ENCODE measurements at regions not wholly inside any gene's neighbourhood (a gene's known extent, or its start where the extent isn't known, plus 50 kb on each side); places are given as distances from the start of the nearest gene placed in this dataset.

- in situ Hi-C loops (cut with MboI) (no loop called here), intact Hi-C loops (cut with micrococcal nuclease) (no loop called here)
- Histone ChIP-seq H3K27ac (ENCODE audit: extremely low read depth, low read depth, low read length) (no peak overlapping the region), H3K36me3 (ENCODE audit: control insufficient read depth, insufficient read depth, low read length) (no peaks in the 10 kb centered on the region), H3K9me3 (replicated peaks; ENCODE audit: control insufficient read depth, insufficient read depth, low read depth, low read length) (no peaks in the 10 kb centered on the region), H3K4me3 (no peak overlapping the region), H3K4me1 (replicated peaks in 1 of 2; ENCODE audit: control insufficient read depth in 2 of 2, insufficient read depth in 2 of 2, low read length in 2 of 2) (no peaks in the 10 kb centered on the region), H4K20me1 (replicated peaks; ENCODE audit: control insufficient read depth, insufficient read depth, low read length) (no peaks in the 10 kb centered on the region), H3K9ac (ENCODE audit: insufficient read depth in 1 of 2, low read depth in 2 of 2, low read length in 2 of 2) (no peak overlapping the region), H3K79me2 (ENCODE audit: control insufficient read depth, insufficient read depth, low read length) (no peaks in the 10 kb centered on the region), H3K4me2 (ENCODE audit: insufficient read depth, low read length) (no peak overlapping the region), H2AFZ (ENCODE audit: low read depth, low read length) (no peak overlapping the region), H3K27me3 (ENCODE audit: control insufficient read depth in 2 of 2, insufficient read depth in 2 of 2, low read length in 2 of 2) (no peaks in the 10 kb centered on the region), H3K9me1 (ENCODE audit: control insufficient read depth, insufficient read depth, low read length) (no peaks in the 10 kb centered on the region)
- FAIRE-seq (no peak), ATAC-seq (no peak), DNase-seq (ENCODE audit: extremely low read depth in 1 of 4, low spot score in 3 of 4) (no peak)
- BruUV-seq (replicated peaks) = no TSS peak
- ChIA-PET POLR2A (interaction anchor here (0.8 kb wide), 1 partner anchor 25 kb away, joined by 3 read pairs; no protein-coding TSS in a partner anchor), CTCF (ENCODE audit: low intra/inter-chr PET ratio) (no interaction called here)
- TF ChIP-seq TFE3 (CRISPR knock-in tag; IDR thresholded peaks at IDR 0.05) = no peak
- no peak for TF ChIP-seq ZNF589 (CRISPR knock-in tag; IDR thresholded peaks at IDR 0.05; ENCODE audit: low read depth)
- no peak for TF ChIP-seq BMI1 (IDR thresholded peaks at IDR 0.05; ENCODE audit: low read length)
- TF ChIP-seq ZNF76 (CRISPR knock-in tag; IDR thresholded peaks at IDR 0.05; ENCODE audit: borderline replicate concordance) = no peak
- TF ChIP-seq SIN3B (IDR thresholded peaks at IDR 0.05; ENCODE audit: low read depth) = no peak
- TF ChIP-seq MCM5 (IDR thresholded peaks at IDR 0.05; ENCODE audit: low read depth) = no peak
- TF ChIP-seq ZBTB1 (CRISPR knock-in tag; IDR thresholded peaks at IDR 0.05; ENCODE audit: borderline replicate concordance, low read depth) = no peak
- TF ChIP-seq ZNF175 (CRISPR knock-in tag; IDR thresholded peaks at IDR 0.05; ENCODE audit: low read depth) = no peak
- TF ChIP-seq FOXK2 (conservative IDR thresholded peaks at IDR 0.05 in 1 of 2, IDR thresholded peaks at IDR 0.05 in 1 of 2; ENCODE audit: low read depth in 2 of 2) = no peak
- no peak for TF ChIP-seq ZNF583 (CRISPR knock-in tag; IDR thresholded peaks at IDR 0.05)
- TF ChIP-seq, protein P1, sequence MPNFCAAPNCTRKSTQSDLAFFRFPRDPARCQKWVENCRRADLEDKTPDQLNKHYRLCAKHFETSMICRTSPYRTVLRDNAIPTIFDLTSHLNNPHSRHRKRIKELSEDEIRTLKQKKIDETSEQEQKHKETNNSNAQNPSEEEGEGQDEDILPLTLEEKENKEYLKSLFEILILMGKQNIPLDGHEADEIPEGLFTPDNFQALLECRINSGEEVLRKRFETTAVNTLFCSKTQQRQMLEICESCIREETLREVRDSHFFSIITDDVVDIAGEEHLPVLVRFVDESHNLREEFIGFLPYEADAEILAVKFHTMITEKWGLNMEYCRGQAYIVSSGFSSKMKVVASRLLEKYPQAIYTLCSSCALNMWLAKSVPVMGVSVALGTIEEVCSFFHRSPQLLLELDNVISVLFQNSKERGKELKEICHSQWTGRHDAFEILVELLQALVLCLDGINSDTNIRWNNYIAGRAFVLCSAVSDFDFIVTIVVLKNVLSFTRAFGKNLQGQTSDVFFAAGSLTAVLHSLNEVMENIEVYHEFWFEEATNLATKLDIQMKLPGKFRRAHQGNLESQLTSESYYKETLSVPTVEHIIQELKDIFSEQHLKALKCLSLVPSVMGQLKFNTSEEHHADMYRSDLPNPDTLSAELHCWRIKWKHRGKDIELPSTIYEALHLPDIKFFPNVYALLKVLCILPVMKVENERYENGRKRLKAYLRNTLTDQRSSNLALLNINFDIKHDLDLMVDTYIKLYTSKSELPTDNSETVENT (CRISPR knock-in tag; IDR thresholded peaks at IDR 0.05) = no peak
- no peak for TF ChIP-seq CTCFL (IDR thresholded peaks at IDR 0.05; ENCODE audit: borderline replicate concordance, insufficient read depth, low read depth, low read length, poor library complexity, severe bottlenecking)
- TF ChIP-seq ZFX (CRISPR knock-in tag; IDR thresholded peaks at IDR 0.05) = no peak
These were observed 171.1 kb downstream of the TANC2 start for GRCh38 chr17:63137163-63137562.
